HCEC 1CT (cell line): ENCODE measurements at regions not wholly inside any gene's neighbourhood (a gene's known extent, or its start where the extent isn't known, plus 50 kb on each side); places are given as distances from the start of the nearest gene placed in this dataset.
A peak's percentile ranks its signal among the peaks of the same experiment; 100 is the strongest.

Experiments used
- DNase-seq: peaks from one replicate; pipeline ENCODE4 v3.0.0-alpha.2; 2017

GRCh38 chr9:115964710-115965347 lies 188.8 kb upstream of the PAPPA start:
- DNase-seq = no peak

GRCh38 chr9:115966660-115967059 lies 186.9 kb upstream of the PAPPA start:
- no peak for DNase-seq

GRCh38 chr9:115969096-115969495 lies 184.5 kb upstream of the PAPPA start:
- peak; percentile 13 for DNase-seq

- peak; percentile 42 for DNase-seq
Observed at GRCh38 chr9:115972362-115972761, 181.2 kb upstream of the PAPPA start.

- DNase-seq = peak; percentile 50
Observed at GRCh38 chr9:115972843-115973595, 180.6 kb upstream of the PAPPA start.

- DNase-seq = no peak
Observed at GRCh38 chr9:115976781-115977180, 176.8 kb upstream of the PAPPA start.

- DNase-seq = no peak
Observed at GRCh38 chr9:115978091-115978490, 175.5 kb upstream of the PAPPA start.

GRCh38 chr9:115978659-115979096 lies 174.9 kb upstream of the PAPPA start:
- peak; percentile 49 for DNase-seq

- no peak for DNase-seq
Observed at GRCh38 chr9:115980054-115980453, 173.5 kb upstream of the PAPPA start.

GRCh38 chr9:115980502-115980901 lies 173.1 kb upstream of the PAPPA start:
- no peak for DNase-seq

- no peak for DNase-seq
Observed at GRCh38 chr9:115980976-115981375, 172.6 kb upstream of the PAPPA start.

- DNase-seq = no peak
Observed at GRCh38 chr9:115983366-115983765, 170.2 kb upstream of the PAPPA start.

- no peak for DNase-seq
Observed at GRCh38 chr9:115985657-115986056, 167.9 kb upstream of the PAPPA start.

GRCh38 chr9:115986508-115986907 lies 167.1 kb upstream of the PAPPA start:
- DNase-seq = no peak

- no peak for DNase-seq
Observed at GRCh38 chr9:115988701-115989100, 164.9 kb upstream of the PAPPA start.

GRCh38 chr9:115989831-115990230 lies 163.8 kb upstream of the PAPPA start:
- no peak for DNase-seq

- peak; percentile 65 for DNase-seq
Observed at GRCh38 chr9:115992834-115993233, 160.8 kb upstream of the PAPPA start.

GRCh38 chr9:115997923-115998322 lies 155.7 kb upstream of the PAPPA start:
- DNase-seq = peak; percentile 71

GRCh38 chr9:115998666-115999065 lies 154.9 kb upstream of the PAPPA start:
- DNase-seq = no peak

GRCh38 chr9:115999498-115999897 lies 154.1 kb upstream of the PAPPA start:
- DNase-seq = peak; percentile 78

GRCh38 chr9:116000748-116001329 lies 152.8 kb upstream of the PAPPA start:
- DNase-seq = no peak

- DNase-seq = no peak
Observed at GRCh38 chr9:116002181-116002580, 151.4 kb upstream of the PAPPA start.

GRCh38 chr9:116002624-116003023 lies 151.0 kb upstream of the PAPPA start:
- DNase-seq = peak; percentile 53

GRCh38 chr9:116003397-116003796 lies 150.2 kb upstream of the PAPPA start:
- no peak for DNase-seq
